HepG2 (cell line): ENCODE measurements at regions not wholly inside any gene's neighbourhood (a gene's known extent, or its start where the extent isn't known, plus 50 kb on each side); places are given as distances from the start of the nearest gene placed in this dataset.

ENCODE experiments used
- ATAC-seq: fragments of 200-7000 bp; cut with Tn5 transposase; 3 replicates; pipeline ENCODE4 v1.9.1; 2020; ENCODE audit warnings: mild to moderate bottlenecking, moderate library complexity
- BruUV-seq: library from RNA; stranded (reverse); fragments of 400-500 nt; replicated peaks from 2 replicates; lab custom pipeline; 2021; lab: Mats Ljungman, UMichigan
- CTCF ChIA-PET: fragments of 300-600 bp; formaldehyde crosslinking; extraction: SDS; loops from one replicate; lab custom pipeline; 2021; ENCODE audit warnings: low total read pairs, inconsistent platforms, low intra/inter-chr PET ratio; lab: Yijun Ruan, JAX
- POLR2A ChIA-PET: fragments of 350-600 bp; sonication (Branson Sonifier 250); formaldehyde crosslinking; loops from one replicate; lab custom pipeline; 2020; ENCODE audit warnings: antibody characterized with exemption, inconsistent platforms; lab: Yijun Ruan, JAX
- DNase-seq: peaks from one replicate; pipeline ENCODE4 v3.0.0-alpha.2; 2015; ENCODE audit warnings: low spot score
- FAIRE-seq: peaks from 3 replicates; lab custom pipeline; 2011; peaks lifted over from hg19 to GRCh38; lab: Jason Lieb, UNC
- H2AFZ ChIP-seq: one replicate; pipeline ENCODE4 v1.6.1; 2011; ENCODE audit warnings: low read length, inconsistent platforms
- H3K27ac ChIP-seq: fragments of 300-600 bp; 3 replicates; pipeline ENCODE4 v1.8.0; 2011; ENCODE audit warnings: mixed run types, mild to moderate bottlenecking, mixed read lengths, low read length, inconsistent platforms; ENCODE audit not compliant: insufficient read depth; ENCODE audit errors: extremely low read length
- H3K27me3 ChIP-seq, 2 experiments: fragments of 200-600 bp in 1 of 2; 2 replicates in 1 of 2; 3 replicates in 1 of 2; pipeline versions ENCODE4 v1.6.0 to v1.8.0; 2011; ENCODE audit warnings: low read length in 2 of 2, mild to moderate bottlenecking in 2 of 2, moderate library complexity in 2 of 2, inconsistent platforms in 1 of 2; ENCODE audit not compliant: insufficient read depth in 2 of 2, control insufficient read depth in 1 of 2
- H3K36me3 ChIP-seq, 2 experiments: fragments of 200-600 bp in 1 of 2; replicated peaks in 1 of 2; 2 replicates in 1 of 2; 3 replicates in 1 of 2; pipeline versions ENCODE4 v1.5.1 to v1.8.0; 2011; ENCODE audit warnings: low read length in 2 of 2, inconsistent platforms in 1 of 2; ENCODE audit not compliant: insufficient read depth in 2 of 2, control insufficient read depth in 1 of 2
- H3K4me1 ChIP-seq: 2 replicates; pipeline ENCODE4 v1.5.1; 2012; ENCODE audit warnings: low read length, inconsistent platforms; ENCODE audit not compliant: insufficient read depth
- H3K4me2 ChIP-seq: 2 replicates; pipeline ENCODE4 v1.6.0; 2011; ENCODE audit warnings: low read depth, low read length, inconsistent platforms
- H3K4me3 ChIP-seq, 3 experiments: fragments of 200-600 bp in 1 of 3; sonication (generic), shearing (Covaris generic) in 1 of 3; replicated peaks in 1 of 3; 2 replicates each; pipeline ENCODE4 v1.5.1; 2011 to 2016; ENCODE audit warnings: low read length in 3 of 3, inconsistent platforms in 2 of 3, low read depth in 2 of 3, mild to moderate bottlenecking in 2 of 3, control low read depth in 1 of 3, mixed read lengths in 1 of 3; ENCODE audit not compliant: insufficient read depth in 1 of 3
- H3K79me2 ChIP-seq: one replicate; pipeline ENCODE4 v1.6.1; 2011; ENCODE audit warnings: low read length, inconsistent platforms; ENCODE audit not compliant: insufficient read depth
- H3K9ac ChIP-seq: 2 replicates; pipeline ENCODE4 v1.6.0; 2011; ENCODE audit warnings: mild to moderate bottlenecking, low read depth, low read length, inconsistent platforms; ENCODE audit not compliant: insufficient read depth
- H3K9me3 ChIP-seq: 2 replicates; pipeline ENCODE4 v1.5.1; 2012; ENCODE audit warnings: mild to moderate bottlenecking, low read length
- H4K20me1 ChIP-seq: 2 replicates; pipeline ENCODE4 v1.6.0; 2011; ENCODE audit warnings: inconsistent platforms, mild to moderate bottlenecking, low read length, moderate library complexity; ENCODE audit not compliant: insufficient read depth
- ATF7 ChIP-seq, 2 experiments: fragments of 450-650 bp in 1 of 2; sonication (generic) in 1 of 2; formaldehyde crosslinking in 1 of 2; IDR thresholded peaks; 2 replicates each; pipeline versions ENCODE4 v1.4.0 to v1.6.1; 2016 to 2020; ENCODE audit warnings: antibody characterized with exemption in 1 of 2, mild to moderate bottlenecking in 1 of 2, missing genetic modification reagents in 1 of 2
- MNT ChIP-seq: fragments of 450-650 bp; IDR thresholded peaks from 2 replicates; pipeline ENCODE4 v1.6.1; 2016
- NAIF1 ChIP-seq: sonication (generic); formaldehyde crosslinking; IDR thresholded peaks from 2 replicates; pipeline ENCODE4 v1.5.0; 2020; ENCODE audit warnings: mild to moderate bottlenecking, missing genetic modification reagents, borderline replicate concordance
- NFAT5 ChIP-seq: sonication (generic); formaldehyde crosslinking; IDR thresholded peaks from 2 replicates; pipeline ENCODE4 v1.4.0; 2020; ENCODE audit warnings: missing genetic modification reagents
- TEAD3 ChIP-seq: optimal IDR thresholded peaks from 2 replicates; pipeline ENCODE3; 2016; ENCODE audit warnings: borderline replicate concordance
- TOPORS ChIP-seq: sonication (generic); formaldehyde crosslinking; IDR thresholded peaks from 2 replicates; pipeline ENCODE4 v1.8.0; 2023; ENCODE audit warnings: mild to moderate bottlenecking, missing genetic modification reagents
- ZNF207 ChIP-seq: fragments of 450-650 bp; IDR thresholded peaks from 2 replicates; pipeline ENCODE4 v1.6.1; 2016; ENCODE audit warnings: antibody characterized with exemption, borderline replicate concordance
- ZNF484 ChIP-seq: sonication (generic); formaldehyde crosslinking; IDR thresholded peaks from 2 replicates; pipeline ENCODE4 v1.5.1; 2020; ENCODE audit warnings: mild to moderate bottlenecking, low read depth, missing genetic modification reagents, borderline replicate concordance
- ZNF577 ChIP-seq: sonication (generic); formaldehyde crosslinking; IDR thresholded peaks from 2 replicates; pipeline ENCODE4 v1.4.0; 2020; ENCODE audit warnings: mild to moderate bottlenecking, low read depth, missing genetic modification reagents, borderline replicate concordance
- ZNF615 ChIP-seq: sonication (generic); formaldehyde crosslinking; IDR thresholded peaks from 2 replicates; pipeline ENCODE4 v1.5.0; 2020; ENCODE audit warnings: mild to moderate bottlenecking, missing genetic modification reagents, borderline replicate concordance
- ZNF7 ChIP-seq: IDR thresholded peaks from 2 replicates; pipeline ENCODE4 v1.6.1; 2016; ENCODE audit warnings: missing biosample characterization, missing genetic modification reagents
- ZNF720 ChIP-seq: sonication (generic); formaldehyde crosslinking; IDR thresholded peaks from 2 replicates; pipeline ENCODE4 v1.4.0; 2020; ENCODE audit warnings: missing genetic modification reagents
- ZNF724P ChIP-seq: sonication (generic); formaldehyde crosslinking; IDR thresholded peaks from 2 replicates; pipeline ENCODE4 v1.8.0; 2022; ENCODE audit warnings: missing genetic modification reagents, borderline replicate concordance
- ZNF768 ChIP-seq: sonication (generic); formaldehyde crosslinking; IDR thresholded peaks from 2 replicates; pipeline ENCODE4 v1.4.0; 2020; ENCODE audit warnings: missing genetic modification reagents
- WGBS: methylation state at CpG from one replicate; pipeline ENCODE4 v1.1.6; 2017; ENCODE audit warnings: low lambda C conversion rate; 5-methylcytosine and 5-hydroxymethylcytosine counted together
- in situ Hi-C: cut with HindIII; loops from 2 replicates; pipeline ENCODE4 v1.10.0; 2017; ENCODE audit warnings: low pct_unique_long_range_greater_than_20kb; ENCODE audit not compliant: extremely low pct_ligation_motif_present
- intact Hi-C: fragments of 100-400 bp; cut with micrococcal nuclease; formaldehyde crosslinking; loops from one replicate; pipeline ENCODE4 v1.10.0; 2022; ENCODE audit not compliant: unreplicated experiment

GRCh38 chr11:13552784-13553183 lies 57.0 kb upstream of the PTH start:
- H4K20me1 ChIP-seq = no peaks in the 10 kb centered on the region
- no peaks in the 10 kb centered on the region for H3K4me1 ChIP-seq
- H3K79me2 ChIP-seq = no peaks in the 10 kb centered on the region
- CTCF ChIA-PET = no interaction called here
- 3% methylated on average over 3 of the region's 3 CpGs for WGBS
- POLR2A ChIA-PET = no interaction called here
- TF ChIP-seq ZNF7 (no peak), ZNF615 (no peak), TOPORS (CRISPR knock-in tag) (no peak)
- H2AFZ ChIP-seq = no peak overlapping the region
- H3K9me3 ChIP-seq = peaks cover 5% of the 10 kb centered on the region; the same call in 1 of the 2 replicates
- intact Hi-C loops = no loop called here
- ATAC-seq (no peak), DNase-seq (no peak), FAIRE-seq (no peak)
- H3K36me3 ChIP-seq = no peaks in the 10 kb centered on the region
- no peaks in the 10 kb centered on the region for H3K27me3 ChIP-seq
- BruUV-seq = no TSS peak
- H3K27ac ChIP-seq = no peak overlapping the region
- no peak overlapping the region for H3K4me2 ChIP-seq
- no peak overlapping the region for H3K9ac ChIP-seq
- H3K4me3 ChIP-seq = no peak overlapping the region
- in situ Hi-C loops = no loop called here

GRCh38 chr11:13551834-13552233 lies 56.0 kb upstream of the PTH start:
- Histone ChIP-seq H3K27ac (no peak overlapping the region), H2AFZ (no peak overlapping the region), H4K20me1 (no peaks in the 10 kb centered on the region), H3K4me3 (no peak overlapping the region), H3K4me1 (no peaks in the 10 kb centered on the region), H3K79me2 (no peaks in the 10 kb centered on the region), H3K9me3 (peaks cover 14% of the 10 kb centered on the region; the same call in 1 of the 2 replicates), H3K4me2 (no peak overlapping the region), H3K27me3 (no peaks in the 10 kb centered on the region), H3K36me3 (no peaks in the 10 kb centered on the region), H3K9ac (no peak overlapping the region)
- in situ Hi-C loops = no loop called here
- FAIRE-seq (no peak), ATAC-seq (no peak), DNase-seq (no peak)
- 1% methylated on average over 6 of the region's 6 CpGs for WGBS
- ChIA-PET POLR2A (no interaction called here), CTCF (no interaction called here)
- intact Hi-C loops = no loop called here
- BruUV-seq = no TSS peak
- TF ChIP-seq TEAD3 (no peak), NAIF1 (CRISPR knock-in tag) (no peak), ZNF207 (no peak), ZNF577 (no peak), ZNF484 (CRISPR knock-in tag) (no peak), ZNF768 (CRISPR knock-in tag) (no peak), ZNF720 (CRISPR knock-in tag) (no peak), MNT (no peak), ATF7 (IDR thresholded peaks at IDR 0.05) (no peak), ATF7 (CRISPR knock-in tag; IDR thresholded peaks at IDR 0.05) (no peak), NFAT5 (CRISPR knock-in tag) (no peak), ZNF724P (CRISPR knock-in tag) (no peak)
